CD4-positive, CD25-positive, alpha-beta regulatory T cell (primary cell): ENCODE measurements at regions not wholly inside any gene's neighbourhood (a gene's known extent, or its start where the extent isn't known, plus 50 kb on each side); places are given as distances from the start of the nearest gene placed in this dataset.

ENCODE experiments used
- ATAC-seq, 2 donors: fragments of 150-1000 bp; cut with Tn5 transposase; one replicate each; pipeline ENCODE4 v1.10.0; 2021; ENCODE audit warnings: low read depth in 2 of 2, moderate number of reproducible peaks in 2 of 2, moderate library complexity in 1 of 2
- DNase-seq, 3 donors: peaks; one replicate each; pipeline versions ENCODE4 v3.0.0 to v3.0.0-alpha.2; 2012 to 2022; ENCODE audit warnings: mixed read lengths in 1 of 3
- H3K27ac ChIP-seq: one replicate; pipeline ENCODE4 v1.7.0; 2013; ENCODE audit warnings: mild to moderate bottlenecking, low read length; ENCODE audit not compliant: insufficient read depth, poor library complexity, severe bottlenecking
- H3K27me3 ChIP-seq: one replicate; pipeline ENCODE4 v1.7.0; 2013; ENCODE audit warnings: low read length; ENCODE audit not compliant: control insufficient read depth, insufficient read depth
- H3K36me3 ChIP-seq: one replicate; pipeline ENCODE4 v1.7.0; 2013; ENCODE audit warnings: mild to moderate bottlenecking, low read length, moderate library complexity; ENCODE audit not compliant: control insufficient read depth, insufficient read depth
- H3K4me1 ChIP-seq: 2 replicates; pipeline ENCODE4 v1.7.0; 2013; ENCODE audit warnings: mild to moderate bottlenecking, low read length; ENCODE audit not compliant: insufficient read depth, control insufficient read depth, poor library complexity, severe bottlenecking
- H3K4me3 ChIP-seq: one replicate; pipeline ENCODE4 v1.7.0; 2013; ENCODE audit warnings: low read depth, mild to moderate bottlenecking, low read length, moderate library complexity
- H3K9me3 ChIP-seq, 2 experiments: 1 replicate in 1 of 2; 2 replicates in 1 of 2; pipeline ENCODE4 v1.7.0; 2013; ENCODE audit warnings: low read length in 2 of 2, mild to moderate bottlenecking in 1 of 2, moderate library complexity in 1 of 2; ENCODE audit not compliant: control insufficient read depth in 2 of 2
- H3K27ac Mint-ChIP-seq, 3 donors: one replicate each; pipeline ENCODE4 v1.8.0; 2020 to 2022; ENCODE audit warnings: mild to moderate bottlenecking in 3 of 3, mixed read lengths in 3 of 3, moderate library complexity in 2 of 3
- H3K27me3 Mint-ChIP-seq: one replicate; pipeline ENCODE4 v1.8.0; 2022; ENCODE audit warnings: mild to moderate bottlenecking, mixed read lengths
- H3K36me3 Mint-ChIP-seq: one replicate; pipeline ENCODE4 v1.8.0; 2020; ENCODE audit warnings: mixed read lengths
- H3K4me1 Mint-ChIP-seq, 4 donors: one replicate each; pipeline ENCODE4 v1.8.0; 2020 to 2022; ENCODE audit warnings: mixed read lengths in 4 of 4, mild to moderate bottlenecking in 1 of 4
- H3K4me3 Mint-ChIP-seq, 4 donors: one replicate each; pipeline ENCODE4 v1.8.0; 2020 to 2022; ENCODE audit warnings: mild to moderate bottlenecking in 4 of 4, mixed read lengths in 4 of 4, moderate library complexity in 3 of 4
- H3K9me3 Mint-ChIP-seq, 7 donors: one replicate each; pipeline ENCODE4 v1.8.0; 2020 to 2022; ENCODE audit warnings: mixed read lengths in 7 of 7, mild to moderate bottlenecking in 3 of 7, moderate library complexity in 2 of 7

GRCh38 chr20:58600756-58601155 lies 50.3 kb upstream of the STX16 start:
- no peak overlapping the region for H3K4me3 ChIP-seq
- Mint-ChIP-seq H3K4me1 (peaks cover 0 to 2% (median 0%) of the 10 kb centered on the region in 4 donors), H3K27ac (no peak overlapping the region), H3K4me3 (no peak overlapping the region), H3K9me3 (peaks cover 0 to 2% (median 0%) of the 10 kb centered on the region in 7 donors), H3K36me3 (no peaks in the 10 kb centered on the region), H3K27me3 (peaks cover 6% of the 10 kb centered on the region)
- ATAC-seq (no peak), DNase-seq (no peak)
- no peak overlapping the region for H3K27ac ChIP-seq
- H3K4me1 ChIP-seq: no peaks in the 10 kb centered on the region
- no peaks in the 10 kb centered on the region for H3K9me3 ChIP-seq
- no peaks in the 10 kb centered on the region for H3K27me3 ChIP-seq
- no peaks in the 10 kb centered on the region for H3K36me3 ChIP-seq

GRCh38 chr20:58599966-58600365 lies 51.1 kb upstream of the STX16 start:
- Histone ChIP-seq H3K4me3 (no peak overlapping the region), H3K27me3 (no peaks in the 10 kb centered on the region), H3K36me3 (no peaks in the 10 kb centered on the region), H3K9me3 (no peaks in the 10 kb centered on the region), H3K4me1 (no peaks in the 10 kb centered on the region), H3K27ac (no peak overlapping the region)
- DNase-seq (no peak), ATAC-seq (no peak)
- Mint-ChIP-seq H3K4me3 (no peak overlapping the region), H3K36me3 (no peaks in the 10 kb centered on the region), H3K9me3 (peaks cover 0 to 2% (median 0%) of the 10 kb centered on the region in 7 donors), H3K27me3 (peaks cover 6% of the 10 kb centered on the region), H3K27ac (no peak overlapping the region), H3K4me1 (peaks cover 0 to 2% (median 0%) of the 10 kb centered on the region in 4 donors)

GRCh38 chr20:58598211-58599015 lies 52.7 kb upstream of the STX16 start:
- Histone ChIP-seq H3K9me3 (no peaks in the 10 kb centered on the region), H3K4me1 (no peaks in the 10 kb centered on the region), H3K27ac (no peak overlapping the region), H3K4me3 (no peak overlapping the region), H3K36me3 (no peaks in the 10 kb centered on the region), H3K27me3 (no peaks in the 10 kb centered on the region)
- Mint-ChIP-seq H3K9me3 (peaks cover 0 to 1% (median 0%) of the 10 kb centered on the region in 7 donors), H3K4me3 (no peak overlapping the region), H3K27me3 (peaks cover 6% of the 10 kb centered on the region), H3K27ac (no peak overlapping the region), H3K36me3 (no peaks in the 10 kb centered on the region), H3K4me1 (peaks cover 0 to 2% (median 0%) of the 10 kb centered on the region in 4 donors)
- no peak for DNase-seq
- no peak for ATAC-seq

GRCh38 chr20:58597249-58597891 lies 53.7 kb upstream of the STX16 start:
- Mint-ChIP-seq H3K27ac (peak overlapping the region in 1 of 3 donors; percentile 13), H3K9me3 (peaks cover 0 to 1% (median 0%) of the 10 kb centered on the region in 7 donors), H3K4me1 (peaks cover 0 to 2% (median 0%) of the 10 kb centered on the region in 4 donors), H3K4me3 (no peak overlapping the region), H3K27me3 (peaks cover 6% of the 10 kb centered on the region), H3K36me3 (no peaks in the 10 kb centered on the region)
- no peaks in the 10 kb centered on the region for H3K9me3 ChIP-seq
- H3K4me3 ChIP-seq: no peak overlapping the region
- H3K27ac ChIP-seq: no peak overlapping the region
- DNase-seq (no peak), ATAC-seq (no peak)
- no peaks in the 10 kb centered on the region for H3K4me1 ChIP-seq
- no peaks in the 10 kb centered on the region for H3K27me3 ChIP-seq
- no peaks in the 10 kb centered on the region for H3K36me3 ChIP-seq

- Mint-ChIP-seq H3K4me3 (no peak overlapping the region), H3K4me1 (peaks cover 0 to under 1% (median 0%) of the 10 kb centered on the region in 4 donors), H3K36me3 (no peaks in the 10 kb centered on the region), H3K27me3 (peaks cover 6% of the 10 kb centered on the region), H3K27ac (peak overlapping the region in 1 of 3 donors; percentile 13), H3K9me3 (peaks cover 0 to 1% (median 0%) of the 10 kb centered on the region in 7 donors)
- no peaks in the 10 kb centered on the region for H3K27me3 ChIP-seq
- DNase-seq (no peak), ATAC-seq (no peak)
- no peak overlapping the region for H3K27ac ChIP-seq
- no peaks in the 10 kb centered on the region for H3K9me3 ChIP-seq
- no peak overlapping the region for H3K4me3 ChIP-seq
- H3K36me3 ChIP-seq: no peaks in the 10 kb centered on the region
- no peaks in the 10 kb centered on the region for H3K4me1 ChIP-seq
Observed at GRCh38 chr20:58596750-58597248, 54.3 kb upstream of the STX16 start.

GRCh38 chr20:58596244-58596643 lies 54.8 kb upstream of the STX16 start:
- Histone ChIP-seq H3K4me1 (no peaks in the 10 kb centered on the region), H3K27ac (no peak overlapping the region), H3K9me3 (no peaks in the 10 kb centered on the region), H3K27me3 (no peaks in the 10 kb centered on the region), H3K4me3 (no peak overlapping the region), H3K36me3 (no peaks in the 10 kb centered on the region)
- ATAC-seq (no peak), DNase-seq (no peak)
- H3K4me3 Mint-ChIP-seq: no peak overlapping the region
- H3K36me3 Mint-ChIP-seq: no peaks in the 10 kb centered on the region
- peaks cover 0 to 1% (median 0%) of the 10 kb centered on the region in 7 donors for H3K9me3 Mint-ChIP-seq
- H3K27ac Mint-ChIP-seq: no peak overlapping the region
- no peaks in the 10 kb centered on the region for H3K4me1 Mint-ChIP-seq
- peaks cover 6% of the 10 kb centered on the region for H3K27me3 Mint-ChIP-seq

GRCh38 chr20:58595167-58595566 lies 55.9 kb upstream of the STX16 start:
- Histone ChIP-seq H3K27me3 (no peaks in the 10 kb centered on the region), H3K9me3 (no peaks in the 10 kb centered on the region), H3K4me1 (no peaks in the 10 kb centered on the region), H3K36me3 (no peaks in the 10 kb centered on the region), H3K4me3 (no peak overlapping the region), H3K27ac (no peak overlapping the region)
- H3K9me3 Mint-ChIP-seq: peaks cover 0 to 1% (median 0%) of the 10 kb centered on the region in 7 donors
- H3K4me1 Mint-ChIP-seq: no peaks in the 10 kb centered on the region
- H3K27ac Mint-ChIP-seq: no peak overlapping the region
- ATAC-seq (no peak), DNase-seq (no peak)
- no peaks in the 10 kb centered on the region for H3K36me3 Mint-ChIP-seq
- no peak overlapping the region for H3K4me3 Mint-ChIP-seq
- peaks cover 6% of the 10 kb centered on the region for H3K27me3 Mint-ChIP-seq
